Tibial nerve (tissue), 4 donors: ENCODE measurements at regions not wholly inside any gene's neighbourhood (a gene's known extent, or its start where the extent isn't known, plus 50 kb on each side); places are given as distances from the start of the nearest gene placed in this dataset.

Experiments used
- CTCF ChIP-seq, 5 experiments: fragments of 200-600 bp in 3 of 5; fragments of 450-650 bp in 2 of 5; sonication (generic) in 3 of 5; IDR thresholded peaks; one replicate each; pipeline ENCODE4 v1.5.1; 2016 to 2019; ENCODE audit warnings: antibody characterized with exemption in 5 of 5, mild to moderate bottlenecking in 3 of 5, moderate library complexity in 2 of 5
- EP300 ChIP-seq, 2 donors: sonication (generic); formaldehyde crosslinking; IDR thresholded peaks; one replicate each; pipeline ENCODE4 v1.6.1; 2017; ENCODE audit warnings: antibody characterized with exemption in 2 of 2, mild to moderate bottlenecking in 1 of 2

GRCh38 chr14:26765768-26766520 lies 168.1 kb upstream of the NOVA1 start:
- TF ChIP-seq CTCF (IDR thresholded peaks at IDR 0.05) (no peak), EP300 (IDR thresholded peaks at IDR 0.05) (peak in 1 of 2 donors; percentile 73)
